Activated T-cell treated with anti-CD3 and anti-CD28 coated beads for 48 hours (primary cell): ENCODE measurements at regions not wholly inside any gene's neighbourhood (a gene's known extent, or its start where the extent isn't known, plus 50 kb on each side); places are given as distances from the start of the nearest gene placed in this dataset.

Source experiments
- DNase-seq: peaks from one replicate; pipeline ENCODE4 v3.0.0-alpha.2; 2020; ENCODE audit warnings: low read depth

GRCh38 chr11:131234221-131234620 lies 136.2 kb upstream of the NTM start:
- no peak for DNase-seq

GRCh38 chr11:131235328-131236298 lies 134.8 kb upstream of the NTM start:
- DNase-seq = no peak

- no peak for DNase-seq
Measured at GRCh38 chr11:131240421-131240820, 130.0 kb upstream of the NTM start.

- DNase-seq = no peak
Measured at GRCh38 chr11:131242476-131243000, 127.9 kb upstream of the NTM start.

GRCh38 chr11:131246156-131246555 lies 124.3 kb upstream of the NTM start:
- DNase-seq = no peak

GRCh38 chr11:131246663-131247062 lies 123.8 kb upstream of the NTM start:
- DNase-seq = no peak

GRCh38 chr11:131248588-131248987 lies 121.8 kb upstream of the NTM start:
- no peak for DNase-seq

GRCh38 chr11:131253142-131253655 lies 117.2 kb upstream of the NTM start:
- DNase-seq = no peak

- DNase-seq = no peak
Measured at GRCh38 chr11:131253656-131254151, 116.7 kb upstream of the NTM start.

GRCh38 chr11:131254254-131254653 lies 116.2 kb upstream of the NTM start:
- no peak for DNase-seq

GRCh38 chr11:131274233-131274632 lies 96.2 kb upstream of the NTM start:
- no peak for DNase-seq

GRCh38 chr11:131275580-131275979 lies 94.8 kb upstream of the NTM start:
- DNase-seq = no peak

- no peak for DNase-seq
Measured at GRCh38 chr11:131278472-131278871, 91.9 kb upstream of the NTM start.

- no peak for DNase-seq
Measured at GRCh38 chr11:131279654-131280384, 90.6 kb upstream of the NTM start.

- DNase-seq = no peak
Measured at GRCh38 chr11:131281316-131281715, 89.1 kb upstream of the NTM start.

GRCh38 chr11:131284041-131284440 lies 86.4 kb upstream of the NTM start:
- no peak for DNase-seq

GRCh38 chr11:131288521-131289091 lies 81.8 kb upstream of the NTM start:
- DNase-seq = no peak

- no peak for DNase-seq
Measured at GRCh38 chr11:131290185-131290584, 80.2 kb upstream of the NTM start.

- DNase-seq = no peak
Measured at GRCh38 chr11:131295986-131296385, 74.4 kb upstream of the NTM start.

GRCh38 chr11:131297441-131297840 lies 73.0 kb upstream of the NTM start:
- no peak for DNase-seq

GRCh38 chr11:131299598-131300438 lies 70.6 kb upstream of the NTM start:
- DNase-seq = no peak
